GM18858 (cell line): ENCODE measurements at regions not wholly inside any gene's neighbourhood (a gene's known extent, or its start where the extent isn't known, plus 50 kb on each side); places are given as distances from the start of the nearest gene placed in this dataset.

ENCODE experiments used
- ATAC-seq: cut with Tn5 transposase; IDR thresholded peaks from one replicate; pipeline ENCODE4 v1.9.1; 2021; ENCODE audit not compliant: unreplicated experiment

DNA sequence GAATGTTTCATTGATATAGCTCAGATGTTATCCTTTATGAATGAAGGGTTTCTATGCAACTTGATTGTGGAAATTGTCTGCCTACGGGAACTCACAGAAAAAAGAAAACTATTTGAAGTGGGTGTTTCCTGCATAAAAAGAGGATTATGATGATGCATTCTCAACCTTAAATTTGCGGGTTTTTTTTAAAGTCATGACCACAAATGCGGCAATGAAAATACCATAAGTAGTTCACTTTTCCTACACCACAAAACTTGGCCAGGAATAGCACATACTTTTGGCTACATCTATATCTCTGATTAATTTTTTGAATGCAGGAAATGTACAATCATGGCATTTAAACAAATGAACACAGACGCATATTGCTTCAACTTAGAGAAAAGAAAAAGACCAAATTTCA lies 754.7 kb downstream of the DTWD2 start:
- ATAC-seq = no peak

GRCh38 chr5:118228489-118228888 lies 759.9 kb downstream of the DTWD2 start:
- no peak for ATAC-seq

- no peak for ATAC-seq
Observed at GRCh38 chr5:118224546-118224945, 763.8 kb downstream of the DTWD2 start.

DNA sequence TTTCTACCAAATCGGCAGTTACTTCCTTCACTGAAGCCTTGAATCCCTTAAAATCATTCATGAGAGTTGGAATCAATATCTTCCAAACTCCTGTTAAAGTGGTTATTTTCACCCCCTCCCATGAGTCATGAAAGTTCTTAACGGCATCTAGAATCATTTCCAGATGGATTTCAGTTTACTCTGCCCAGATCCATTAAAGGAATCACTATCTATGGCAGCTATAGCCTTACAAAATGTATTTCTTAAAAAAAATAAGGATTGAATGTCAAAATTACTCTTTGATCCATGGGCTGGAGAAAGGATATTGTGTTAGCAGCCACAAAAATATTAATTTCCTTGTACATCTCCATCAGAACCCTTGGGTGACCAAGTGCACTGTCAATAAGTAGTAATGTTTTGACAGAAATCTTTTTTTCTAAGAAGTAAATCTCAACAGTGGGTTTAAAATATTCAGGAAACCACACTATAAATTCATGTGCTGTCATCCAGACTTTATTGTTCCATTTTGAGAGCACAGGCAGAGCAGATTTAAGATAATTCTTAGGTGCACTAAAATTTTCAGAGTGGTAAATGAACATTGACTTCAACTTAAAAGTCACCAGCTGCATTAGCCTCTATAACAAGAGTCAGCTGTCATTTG lies 767.7 kb downstream of the DTWD2 start:
- ATAC-seq = no peak

- ATAC-seq = no peak
Observed at GRCh38 chr5:118211606-118212005, 776.7 kb downstream of the DTWD2 start.

DNA sequence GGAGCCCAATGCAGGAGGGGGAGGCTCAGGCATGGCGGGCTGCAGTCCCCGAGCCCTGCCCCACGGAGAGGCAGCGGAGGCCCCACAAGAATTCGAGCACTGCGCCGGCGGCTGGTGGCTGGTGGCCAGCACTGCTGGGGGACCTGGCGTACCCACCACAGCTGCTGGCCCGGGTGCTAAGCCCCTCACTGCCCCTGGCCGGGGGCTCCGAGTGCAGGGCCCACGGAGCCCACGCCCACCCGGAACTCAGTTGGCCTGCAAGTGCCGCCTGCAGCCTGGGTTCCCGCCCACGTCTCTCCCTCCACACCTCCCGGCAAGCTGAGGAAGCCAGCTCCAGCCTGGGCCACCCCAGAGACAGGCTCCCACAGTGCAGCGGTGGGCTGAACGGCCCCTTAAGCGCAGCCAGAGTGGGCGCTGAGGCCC lies 780.3 kb downstream of the DTWD2 start:
- no peak for ATAC-seq

DNA sequence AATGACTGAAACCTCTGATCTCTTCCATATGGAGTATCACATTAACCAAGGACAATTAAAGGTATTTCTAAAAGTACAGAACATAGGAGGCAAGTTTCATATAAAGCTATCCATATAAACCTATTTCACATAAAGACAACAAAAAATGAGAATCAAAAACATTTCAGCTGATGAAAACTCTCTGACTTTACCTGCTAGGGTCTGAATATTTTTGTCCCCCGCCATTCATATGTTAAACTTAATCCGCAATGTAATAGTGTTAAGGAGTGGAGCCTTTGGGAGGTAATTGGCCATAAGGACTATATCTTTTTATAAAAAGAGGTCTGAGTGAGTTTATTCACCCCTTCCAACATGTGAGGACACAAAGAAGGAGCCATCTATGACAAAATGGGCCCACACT lies 788.5 kb downstream of the DTWD2 start:
- ATAC-seq = no peak

DNA sequence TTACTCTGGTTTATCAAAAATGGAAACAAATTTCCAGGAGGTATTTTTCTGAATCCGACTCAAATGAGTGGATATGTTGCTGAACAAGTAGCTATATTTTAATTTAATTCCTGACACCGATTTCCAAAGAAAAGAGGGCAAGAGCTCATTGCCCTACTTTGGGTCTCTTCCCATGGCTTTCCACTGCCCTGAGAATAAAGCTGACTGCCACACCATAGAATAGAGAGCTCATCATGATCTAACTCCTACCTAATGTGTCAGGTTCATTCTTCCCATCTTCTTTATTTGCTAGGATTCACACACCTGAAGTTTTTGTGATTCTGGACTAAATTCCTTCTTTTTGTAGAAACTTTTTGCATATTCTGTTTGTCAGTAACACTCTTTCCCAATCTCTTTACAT lies 792.1 kb downstream of the DTWD2 start:
- ATAC-seq = no peak

DNA sequence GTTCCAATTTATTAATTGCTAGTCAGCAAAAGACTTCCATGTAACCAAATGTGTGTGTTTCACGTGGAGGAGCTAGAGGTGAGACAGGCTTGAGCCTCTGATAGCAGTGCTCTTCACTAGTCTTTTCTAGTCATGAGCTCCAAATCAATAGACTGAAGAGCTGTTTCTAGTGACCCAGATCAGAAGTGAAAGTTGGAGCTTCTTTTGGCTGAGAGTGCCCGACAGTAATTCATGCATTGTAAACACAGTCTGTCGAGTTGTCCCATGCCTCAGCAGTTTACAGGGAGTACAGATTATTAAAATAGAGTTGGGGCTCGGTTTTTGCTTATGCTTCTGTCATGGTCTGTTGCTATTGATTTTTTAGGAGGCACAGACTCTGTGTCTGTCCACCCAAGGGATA lies 793.1 kb downstream of the DTWD2 start:
- ATAC-seq = no peak

DNA sequence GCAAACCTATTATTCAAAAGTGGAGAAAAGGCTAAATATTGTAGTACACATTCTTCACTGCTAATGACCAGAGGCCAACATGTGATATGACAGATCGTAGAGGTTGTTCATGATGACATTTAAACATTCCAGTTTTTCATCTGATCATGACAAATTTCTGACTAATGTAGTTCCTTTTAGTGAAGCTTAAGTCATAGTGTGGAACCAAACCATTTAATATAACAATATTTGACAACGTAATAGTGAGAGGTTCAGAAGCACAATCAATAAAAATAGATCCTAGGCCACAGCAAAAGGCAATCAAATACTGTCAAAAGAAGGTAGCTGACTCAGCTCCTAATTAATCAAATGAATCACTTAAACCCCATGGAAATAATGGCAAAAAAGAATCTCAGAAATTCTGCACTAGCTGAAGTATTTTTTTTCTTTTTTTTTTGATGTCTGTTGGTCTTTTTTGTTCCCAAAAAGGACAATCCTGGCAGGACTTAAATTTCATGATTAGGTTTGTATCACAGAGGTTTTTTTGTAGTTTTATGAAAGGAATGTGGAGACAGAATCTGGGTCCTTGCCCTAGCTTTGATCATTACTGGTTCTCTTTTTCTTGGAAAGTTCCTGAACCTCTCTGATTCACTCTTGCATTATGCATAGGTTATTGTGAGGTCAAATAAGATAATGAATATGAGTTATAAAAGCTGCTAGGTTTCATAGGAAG lies 795.0 kb downstream of the DTWD2 start:
- no peak for ATAC-seq

- ATAC-seq = no peak
Observed at GRCh38 chr5:118185018-118185417, 803.3 kb downstream of the DTWD2 start.

DNA sequence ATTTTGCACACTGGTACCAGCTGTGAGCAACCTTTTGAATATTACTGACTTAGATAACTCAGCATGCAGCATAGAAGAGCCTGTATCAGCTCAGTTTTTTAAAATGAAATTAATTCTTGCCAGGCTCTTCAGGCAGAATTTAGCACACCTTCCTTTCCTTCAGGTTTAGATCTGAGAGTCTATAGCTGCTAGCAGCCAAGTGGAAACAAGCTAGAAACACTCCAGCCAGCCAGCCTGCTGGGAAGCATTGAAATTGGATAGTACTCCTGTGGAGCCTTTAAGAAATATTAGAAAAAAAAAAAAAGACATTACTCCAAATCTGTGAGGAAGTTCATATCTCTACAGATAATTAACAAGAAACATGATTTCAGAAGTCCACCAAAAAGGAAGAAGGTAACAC lies 812.2 kb downstream of the DTWD2 start:
- ATAC-seq = no peak

GRCh38 chr5:118174671-118175070 lies 813.7 kb downstream of the DTWD2 start:
- ATAC-seq = no peak

GRCh38 chr5:118173340-118173739 lies 815.0 kb downstream of the DTWD2 start:
- ATAC-seq = no peak

GRCh38 chr5:118165619-118166018 lies 822.7 kb downstream of the DTWD2 start:
- ATAC-seq = no peak

DNA sequence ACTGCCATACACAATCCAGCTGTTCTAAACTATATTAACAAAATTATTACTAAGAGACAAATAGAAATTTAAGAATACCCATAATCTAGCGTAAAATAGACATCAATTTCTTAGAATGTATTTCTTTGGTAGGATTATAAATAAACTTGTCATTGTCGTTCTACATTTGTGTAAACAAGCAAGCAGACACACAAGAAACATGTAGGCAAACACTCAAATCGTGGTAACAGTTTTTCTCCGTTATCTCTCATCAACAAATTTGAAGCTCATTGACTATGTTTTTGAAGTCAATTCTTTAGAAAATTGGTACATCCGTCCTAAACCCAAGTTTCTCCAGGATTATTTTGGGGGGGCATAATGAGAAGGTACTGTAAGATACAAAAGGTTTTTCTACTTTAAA lies 832.2 kb downstream of the DTWD2 start:
- ATAC-seq = no peak

DNA sequence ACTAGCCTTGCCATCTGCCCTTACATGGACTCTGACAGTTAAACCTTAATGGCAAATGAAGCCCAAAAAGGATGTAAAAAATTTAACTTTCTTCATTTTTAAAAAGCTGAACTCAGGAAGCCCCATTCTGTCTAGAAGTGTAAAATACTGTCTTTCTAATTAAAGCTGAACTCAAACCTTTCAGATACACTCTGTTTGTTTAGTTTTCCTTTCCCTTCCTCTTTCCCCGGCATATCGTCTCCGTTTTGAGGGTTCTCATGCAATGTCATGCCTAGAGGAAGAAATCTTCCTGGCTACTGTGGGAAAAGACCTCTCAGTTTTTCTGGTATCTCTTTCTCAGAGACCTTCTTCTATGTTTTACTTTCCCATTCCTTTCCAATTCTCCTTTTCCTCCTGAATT lies 841.5 kb downstream of the DTWD2 start:
- no peak for ATAC-seq

DNA sequence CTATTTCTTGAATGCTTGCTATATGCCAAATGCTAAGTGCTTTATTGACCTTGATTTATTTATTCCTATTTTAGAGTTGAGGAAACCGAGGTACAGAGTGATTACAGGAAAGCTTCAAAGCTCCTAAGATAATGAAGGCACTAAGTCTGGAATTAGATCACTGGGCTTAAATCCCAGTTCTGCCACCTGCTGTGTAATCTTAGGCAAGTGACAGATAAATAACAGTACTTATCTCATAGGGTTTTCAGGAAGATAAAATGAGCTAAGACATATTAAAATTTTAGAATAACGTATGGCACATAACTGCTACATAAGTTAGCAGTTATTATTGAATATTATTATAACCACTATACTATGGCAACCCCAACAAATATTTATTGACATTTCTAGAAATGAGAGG lies 843.8 kb downstream of the DTWD2 start:
- no peak for ATAC-seq

GRCh38 chr5:118139361-118139760 lies 849.0 kb downstream of the DTWD2 start:
- ATAC-seq = no peak

- ATAC-seq = no peak
Observed at GRCh38 chr5:118126159-118126558, 862.2 kb downstream of the DTWD2 start.

GRCh38 chr5:118125687-118126086 lies 862.7 kb downstream of the DTWD2 start:
- no peak for ATAC-seq

DNA sequence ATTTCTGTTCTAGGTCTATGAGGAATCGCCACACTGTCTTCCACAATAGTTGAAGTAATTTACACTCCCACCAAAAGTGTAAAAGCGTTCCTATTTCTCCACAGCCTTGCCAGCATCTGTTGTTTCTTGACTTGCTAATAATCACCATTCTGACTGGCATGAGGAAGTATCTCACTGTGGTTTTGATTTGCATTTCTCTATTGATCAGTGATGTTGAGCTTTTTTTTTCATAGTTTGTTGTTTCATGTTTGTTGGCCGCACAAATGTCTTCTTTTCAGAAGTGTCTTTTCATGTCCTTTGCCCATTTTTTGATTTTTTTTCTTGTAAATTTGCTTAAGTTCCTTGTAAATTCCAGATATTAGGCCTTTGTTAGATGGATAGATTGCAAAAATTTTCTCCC lies 867.1 kb downstream of the DTWD2 start:
- ATAC-seq = no peak

- no peak for ATAC-seq
Observed at GRCh38 chr5:118115791-118116190, 872.6 kb downstream of the DTWD2 start.
